Lower lobe of right lung (tissue), 2 donors: ENCODE measurements at regions not wholly inside any gene's neighbourhood (a gene's known extent, or its start where the extent isn't known, plus 50 kb on each side); places are given as distances from the start of the nearest gene placed in this dataset.
"Not testable (repeated sequence)": the region's sequence is repeated elsewhere in the genome, so short reads cannot be mapped to it uniquely, and the experiment has no call there.

Experiments
- ATAC-seq, 2 donors: fragments of 200-7000 bp; cut with Tn5 transposase; one replicate each; pipeline ENCODE4 v1.9.1; 2020 to 2022; ENCODE audit warnings: mild to moderate bottlenecking in 2 of 2, moderate library complexity in 2 of 2
- DNase-seq: peaks from one replicate; pipeline ENCODE4 v3.0.0-alpha.2; 2020
- H3K27ac ChIP-seq: fragments of 200-600 bp; one replicate; pipeline ENCODE4 v1.8.0; 2022
- H3K27me3 ChIP-seq: fragments of 200-600 bp; one replicate; pipeline ENCODE4 v1.8.0; 2022; ENCODE audit warnings: low read depth
- H3K36me3 ChIP-seq: fragments of 200-600 bp; one replicate; pipeline ENCODE4 v1.8.0; 2022; ENCODE audit warnings: mild to moderate bottlenecking
- H3K4me1 ChIP-seq: fragments of 200-600 bp; one replicate; pipeline ENCODE4 v1.8.0; 2022
- H3K4me3 ChIP-seq: fragments of 200-600 bp; one replicate; pipeline ENCODE4 v1.8.0; 2022; ENCODE audit warnings: mild to moderate bottlenecking
- H3K9me3 ChIP-seq: fragments of 200-600 bp; one replicate; pipeline ENCODE4 v1.8.0; 2022
- intact Hi-C: fragments of 100-400 bp; cut with DNase I; formaldehyde crosslinking; loops from one replicate; pipeline ENCODE4 v1.11.0; 2022
- TF ChIP-seq, protein P1 (sequence below): fragments of 200-600 bp; IDR thresholded peaks from one replicate; pipeline ENCODE4 v1.8.0; 2022; ENCODE audit warnings: antibody characterized with exemption, mild to moderate bottlenecking
- donor health status: DM: no; HTN: yes; CAD: no; lungs with severe emphysema.

DNA sequence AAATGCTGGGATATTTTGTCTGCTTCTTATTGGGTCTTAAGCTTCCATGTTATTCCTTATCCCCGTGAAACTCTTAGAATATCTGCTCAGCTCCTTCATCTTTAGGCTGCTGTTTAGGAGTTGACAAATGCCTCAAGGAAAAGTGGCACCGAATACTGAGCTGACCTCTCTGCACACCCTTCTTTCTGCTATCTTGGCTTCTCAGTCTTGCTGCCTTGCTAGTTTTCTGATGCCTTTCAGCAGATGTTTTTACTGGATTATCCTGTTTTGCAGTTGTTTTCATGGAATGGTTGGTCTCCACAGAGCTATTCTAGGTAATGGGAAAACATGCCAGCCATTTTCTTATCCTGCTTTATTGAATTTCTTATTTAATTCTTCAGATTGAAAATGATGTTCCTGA, 86.3 kb downstream of the GYPE start:
- Histone ChIP-seq H3K9me3 (no peaks in the 10 kb centered on the region), H3K27me3 (no peaks in the 10 kb centered on the region), H3K27ac (no peak overlapping the region), H3K4me1 (no peaks in the 10 kb centered on the region), H3K4me3 (no peak overlapping the region), H3K36me3 (no peaks in the 10 kb centered on the region)
- intact Hi-C loops, result no loop called here
- DNase-seq (no peak), ATAC-seq (no peak)
- TF ChIP-seq, protein P1, sequence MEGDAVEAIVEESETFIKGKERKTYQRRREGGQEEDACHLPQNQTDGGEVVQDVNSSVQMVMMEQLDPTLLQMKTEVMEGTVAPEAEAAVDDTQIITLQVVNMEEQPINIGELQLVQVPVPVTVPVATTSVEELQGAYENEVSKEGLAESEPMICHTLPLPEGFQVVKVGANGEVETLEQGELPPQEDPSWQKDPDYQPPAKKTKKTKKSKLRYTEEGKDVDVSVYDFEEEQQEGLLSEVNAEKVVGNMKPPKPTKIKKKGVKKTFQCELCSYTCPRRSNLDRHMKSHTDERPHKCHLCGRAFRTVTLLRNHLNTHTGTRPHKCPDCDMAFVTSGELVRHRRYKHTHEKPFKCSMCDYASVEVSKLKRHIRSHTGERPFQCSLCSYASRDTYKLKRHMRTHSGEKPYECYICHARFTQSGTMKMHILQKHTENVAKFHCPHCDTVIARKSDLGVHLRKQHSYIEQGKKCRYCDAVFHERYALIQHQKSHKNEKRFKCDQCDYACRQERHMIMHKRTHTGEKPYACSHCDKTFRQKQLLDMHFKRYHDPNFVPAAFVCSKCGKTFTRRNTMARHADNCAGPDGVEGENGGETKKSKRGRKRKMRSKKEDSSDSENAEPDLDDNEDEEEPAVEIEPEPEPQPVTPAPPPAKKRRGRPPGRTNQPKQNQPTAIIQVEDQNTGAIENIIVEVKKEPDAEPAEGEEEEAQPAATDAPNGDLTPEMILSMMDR, result no peak

DNA sequence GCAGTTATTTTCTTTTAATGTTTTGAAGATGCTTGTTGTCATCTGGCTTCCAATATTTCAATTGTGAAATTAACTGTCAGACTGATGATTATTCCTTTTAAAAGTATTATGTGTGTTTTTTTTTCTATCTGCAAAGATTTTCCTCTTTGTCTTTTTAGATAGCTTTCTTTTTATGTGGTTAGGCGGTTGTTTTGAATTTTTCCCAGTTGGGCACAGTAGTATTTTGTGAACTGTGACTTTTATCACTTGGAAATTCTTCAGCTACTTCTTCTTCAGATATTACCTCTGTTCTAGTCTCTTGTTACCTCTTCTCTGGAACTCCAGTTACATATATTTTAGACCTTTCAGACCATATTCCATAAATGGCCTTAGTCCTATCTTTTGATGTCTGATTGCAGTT, 87.5 kb downstream of the GYPE start:
- ATAC-seq, intact Hi-C loops, H3K36me3 ChIP-seq, H3K4me3 ChIP-seq, H3K27ac ChIP-seq, DNase-seq, H3K4me1 ChIP-seq, H3K27me3 ChIP-seq, H3K9me3 ChIP-seq: not testable (repeated sequence)

GRCh38 chr4:143815375-143815774, 90.0 kb downstream of the GYPE start:
- DNase-seq, H3K4me1 ChIP-seq, H3K36me3 ChIP-seq, intact Hi-C loops, H3K9me3 ChIP-seq, H3K27ac ChIP-seq, H3K27me3 ChIP-seq, H3K4me3 ChIP-seq, ATAC-seq: not testable (repeated sequence)

DNA sequence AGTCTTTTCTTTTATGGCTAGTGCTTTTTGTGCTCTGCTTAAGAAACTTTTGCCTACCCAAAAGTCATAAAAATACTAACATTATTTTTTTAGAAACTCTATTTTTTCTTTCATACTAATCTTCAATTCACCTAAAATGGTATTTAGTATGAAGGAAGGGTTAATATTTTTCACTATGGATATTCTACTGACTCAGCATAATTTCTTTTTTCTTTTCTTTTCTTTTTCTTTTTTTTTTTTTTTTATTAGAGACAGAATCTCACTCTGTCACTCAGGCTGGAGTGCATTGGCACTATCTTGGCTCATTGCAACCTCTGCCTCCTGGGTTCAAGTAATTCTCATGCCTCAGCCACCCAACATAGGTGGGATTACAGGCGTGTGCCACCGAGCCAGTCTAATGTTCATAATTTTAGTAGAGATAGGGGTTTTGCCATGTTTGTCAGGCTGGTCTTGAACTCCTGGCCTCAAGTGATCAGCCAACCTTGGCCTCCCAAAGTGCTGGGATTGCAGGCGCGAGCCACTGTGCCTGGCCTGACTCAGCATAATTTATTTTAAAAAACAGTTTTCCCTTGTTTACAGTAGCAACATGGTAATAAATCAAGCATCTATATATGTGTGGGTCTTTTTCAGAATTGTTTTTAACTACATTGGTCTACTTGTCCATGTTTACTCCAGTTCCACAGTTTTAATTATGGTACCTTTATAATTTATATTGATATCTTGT, 91.8 kb downstream of the GYPE start:
- H3K4me3 ChIP-seq, H3K36me3 ChIP-seq, H3K27ac ChIP-seq, intact Hi-C loops, DNase-seq, H3K27me3 ChIP-seq, H3K4me1 ChIP-seq, ATAC-seq, H3K9me3 ChIP-seq: not testable (repeated sequence)

DNA sequence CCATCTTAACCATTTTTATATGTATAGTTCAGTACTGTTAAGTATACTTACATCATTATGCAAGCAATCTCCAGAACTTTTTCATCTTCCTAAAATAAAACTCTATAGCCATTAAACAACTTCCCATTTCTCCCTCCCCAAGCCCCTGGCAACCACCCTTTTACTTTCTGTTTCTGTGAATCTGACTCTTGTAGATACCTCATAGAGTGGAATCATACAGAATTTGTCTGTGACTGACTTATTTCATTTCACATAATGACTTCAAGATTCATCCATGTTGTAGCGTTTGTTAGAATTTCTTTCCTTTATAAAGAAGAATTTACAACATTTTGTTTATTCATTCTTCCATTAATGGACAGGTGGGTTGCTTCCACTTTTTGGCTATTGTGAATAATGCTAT, 91.2 kb upstream of the FREM3 start:
- intact Hi-C loops, DNase-seq, H3K9me3 ChIP-seq, H3K27ac ChIP-seq, ATAC-seq, H3K36me3 ChIP-seq, H3K4me3 ChIP-seq, H3K27me3 ChIP-seq, H3K4me1 ChIP-seq: not testable (repeated sequence)

- DNase-seq, result not testable (repeated sequence)
These were observed 90.0 kb upstream of the FREM3 start for GRCh38 chr4:143790425-143790824.

DNA sequence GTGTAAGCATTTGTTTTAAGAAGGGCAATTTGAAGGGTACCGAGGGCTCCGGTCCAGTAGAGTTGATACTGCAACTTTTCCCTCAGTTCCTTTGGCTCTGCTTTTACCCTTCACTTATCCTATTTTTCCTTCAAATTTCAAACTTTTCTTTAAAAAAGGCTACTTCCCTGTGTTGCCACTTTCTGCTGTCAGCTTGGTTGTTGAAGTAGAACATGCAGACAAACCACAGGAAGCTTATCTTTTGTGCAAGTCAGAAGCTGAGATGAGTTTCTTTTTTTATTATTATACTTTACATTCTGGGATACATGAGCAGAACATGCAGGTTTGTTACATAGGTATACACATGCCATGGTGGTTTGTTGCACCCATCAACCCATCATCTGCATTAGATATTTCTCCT, 89.1 kb upstream of the FREM3 start:
- H3K4me3 ChIP-seq, H3K9me3 ChIP-seq, H3K27me3 ChIP-seq, H3K36me3 ChIP-seq, intact Hi-C loops, ATAC-seq, H3K4me1 ChIP-seq, DNase-seq, H3K27ac ChIP-seq: not testable (repeated sequence)

More at GRCh38 chr4:143790425-143790824, 90.0 kb upstream of the FREM3 start:
- H3K4me3 ChIP-seq, ATAC-seq, H3K4me1 ChIP-seq, intact Hi-C loops, H3K27me3 ChIP-seq, H3K9me3 ChIP-seq, H3K36me3 ChIP-seq, H3K27ac ChIP-seq: not testable (repeated sequence)

DNA sequence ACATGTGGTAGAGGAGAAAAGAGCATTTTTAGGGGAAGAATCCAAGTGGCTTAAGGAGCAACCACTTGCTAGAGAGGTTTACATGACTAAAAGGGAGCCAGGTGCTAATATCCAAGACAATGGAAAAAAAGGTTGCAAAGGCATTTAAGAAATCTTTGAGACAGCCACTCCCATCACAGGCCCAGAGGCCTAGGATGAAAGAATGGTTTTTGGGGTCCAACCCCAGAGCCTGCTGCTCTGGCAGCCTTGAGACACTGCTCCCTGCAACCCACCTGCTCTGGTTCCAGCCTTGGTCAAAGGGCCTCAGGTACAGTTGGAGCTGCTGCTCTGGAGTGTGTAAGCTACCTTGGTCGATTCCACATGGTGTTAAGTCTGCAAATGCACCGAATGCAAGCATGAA, 84.1 kb upstream of the FREM3 start:
- intact Hi-C loops, result no loop called here
- no peaks in the 10 kb centered on the region for H3K27me3 ChIP-seq
- H3K36me3 ChIP-seq, result no peaks in the 10 kb centered on the region
- H3K9me3 ChIP-seq, result peaks cover 10% of the 10 kb centered on the region
- H3K4me3 ChIP-seq, result no peak overlapping the region
- DNase-seq, result no peak
- no peak overlapping the region for H3K27ac ChIP-seq
- TF ChIP-seq, protein P1, result no peak
- no peak for ATAC-seq
- H3K4me1 ChIP-seq, result no peaks in the 10 kb centered on the region

- H3K4me1 ChIP-seq, result no peaks in the 10 kb centered on the region
- H3K27ac ChIP-seq, result no peak overlapping the region
- intact Hi-C loops, result no loop called here
- no peaks in the 10 kb centered on the region for H3K36me3 ChIP-seq
- ATAC-seq, result no peak
- H3K9me3 ChIP-seq, result peaks cover 10% of the 10 kb centered on the region
- no peaks in the 10 kb centered on the region for H3K27me3 ChIP-seq
- TF ChIP-seq, protein P1, result no peak
- no peak for DNase-seq
- no peak overlapping the region for H3K4me3 ChIP-seq
These were observed 82.0 kb upstream of the FREM3 start for GRCh38 chr4:143782521-143782920.
